HL-60 (cell line): ENCODE measurements at regions not wholly inside any gene's neighbourhood (a gene's known extent, or its start where the extent isn't known, plus 50 kb on each side); places are given as distances from the start of the nearest gene placed in this dataset.

Source experiments
- CTCF ChIP-seq: IDR thresholded peaks from one replicate; pipeline ENCODE4 v1.5.1; 2011; ENCODE audit warnings: low read length, control low read depth, inconsistent platforms; ENCODE audit not compliant: insufficient read depth
- GABPA ChIP-seq: IDR thresholded peaks from 2 replicates; pipeline ENCODE4 v1.6.1; 2012; ENCODE audit warnings: low read depth
- POLR2AphosphoS5 ChIP-seq: IDR thresholded peaks from 2 replicates; pipeline ENCODE4 v1.6.1; 2012; ENCODE audit warnings: low read depth
- REST ChIP-seq: IDR thresholded peaks from 2 replicates; pipeline ENCODE4 v1.6.1; 2012; ENCODE audit warnings: low read depth; ENCODE audit not compliant: insufficient replicate concordance
- SPI1 ChIP-seq: IDR thresholded peaks from 2 replicates; pipeline ENCODE4 v1.6.1; 2012; ENCODE audit warnings: low read depth, mild to moderate bottlenecking, borderline replicate concordance

GRCh38 chr14:23763394-23763793 lies 127.2 kb downstream of the DHRS2 start:
- TF ChIP-seq GABPA (no peak), POLR2AphosphoS5 (no peak), CTCF (no peak), REST (no peak), SPI1 (no peak)
